CD4-positive, alpha-beta T cell (primary cell): ENCODE measurements at regions not wholly inside any gene's neighbourhood (a gene's known extent, or its start where the extent isn't known, plus 50 kb on each side); places are given as distances from the start of the nearest gene placed in this dataset.

ENCODE experiments used
- ATAC-seq: fragments of 200-7000 bp; cut with Tn5 transposase; one replicate; pipeline ENCODE4 v1.10.0; 2022; ENCODE audit warnings: mild to moderate bottlenecking; ENCODE audit not compliant: poor library complexity
- CTCF ChIA-PET: fragments of 350-600 bp; sonication (Branson Sonifier 250); formaldehyde crosslinking; loops from one replicate; lab custom pipeline; 2021; ENCODE audit warnings: antibody characterized with exemption, inconsistent platforms; lab: Charles Lee
- POLR2A ChIA-PET: fragments of 350-600 bp; sonication (Branson Sonifier 250); formaldehyde crosslinking; loops from one replicate; lab custom pipeline; 2021; ENCODE audit warnings: antibody characterized with exemption, inconsistent platforms; lab: Charles Lee
- DNase-seq, 14 experiments: peaks; one replicate each; pipeline ENCODE4 v3.0.0-alpha.2; 2013 to 2020; ENCODE audit warnings: mixed read lengths in 2 of 14
- H3K27ac ChIP-seq, 2 donors: one replicate each; pipeline versions ENCODE4 v1.5.1 to v1.7.0; 2013; ENCODE audit warnings: low read length in 2 of 2, low read depth in 1 of 2, mild to moderate bottlenecking in 1 of 2
- H3K27me3 ChIP-seq, 2 experiments: 1 replicate in 1 of 2; 2 replicates in 1 of 2; pipeline versions ENCODE4 v1.6.1 to v1.7.0; 2013; ENCODE audit warnings: low read length in 2 of 2, control low read depth in 1 of 2, mild to moderate bottlenecking in 1 of 2, moderate library complexity in 1 of 2; ENCODE audit not compliant: insufficient read depth in 2 of 2, control insufficient read depth in 1 of 2
- H3K36me3 ChIP-seq: one replicate; pipeline ENCODE4 v1.6.1; 2013; ENCODE audit warnings: low read length, control low read depth; ENCODE audit not compliant: insufficient read depth
- H3K4me1 ChIP-seq: one replicate; pipeline ENCODE4 v1.6.1; 2013; ENCODE audit warnings: low read length, control low read depth; ENCODE audit not compliant: insufficient read depth
- H3K4me3 ChIP-seq: one replicate; pipeline ENCODE4 v1.5.1; 2013; ENCODE audit warnings: mild to moderate bottlenecking, low read length, moderate library complexity
- H3K9me3 ChIP-seq, 2 experiments: 1 replicate in 1 of 2; 2 replicates in 1 of 2; pipeline versions ENCODE4 v1.6.1 to v1.7.0; 2013; ENCODE audit warnings: low read length in 2 of 2, mild to moderate bottlenecking in 2 of 2, control low read depth in 1 of 2, moderate library complexity in 1 of 2; ENCODE audit not compliant: control insufficient read depth in 1 of 2, insufficient read depth in 1 of 2
- H3K27ac Mint-ChIP-seq: one replicate; pipeline ENCODE4 v1.8.0; 2020; ENCODE audit warnings: mixed read lengths
- H3K27me3 Mint-ChIP-seq: one replicate; pipeline ENCODE4 v1.8.0; 2021; ENCODE audit warnings: mixed read lengths
- H3K36me3 Mint-ChIP-seq: one replicate; pipeline ENCODE4 v1.8.0; 2021; ENCODE audit warnings: low read depth, mixed read lengths
- H3K4me1 Mint-ChIP-seq: one replicate; pipeline ENCODE4 v1.8.0; 2021; ENCODE audit warnings: low read depth, mixed read lengths
- H3K4me3 Mint-ChIP-seq: one replicate; pipeline ENCODE4 v1.8.0; 2020; ENCODE audit warnings: mild to moderate bottlenecking, mixed read lengths
- H3K9me3 Mint-ChIP-seq: one replicate; pipeline ENCODE4 v1.8.0; 2020; ENCODE audit warnings: mixed read lengths
- CTCF ChIP-seq: fragments of 200-600 bp; IDR thresholded peaks from one replicate; pipeline ENCODE4 v1.8.0; 2022; ENCODE audit warnings: antibody characterized with exemption, mild to moderate bottlenecking
- intact Hi-C, 2 experiments: fragments of 100-400 bp; cut with DNase I in 1 of 2; cut with micrococcal nuclease in 1 of 2; formaldehyde crosslinking; loops; one replicate each; pipeline versions ENCODE4 v1.15.1 to v1.9.0; 2023 to 2025; cut with DNase I, micrococcal nuclease

- Histone ChIP-seq H3K4me3 (no peak overlapping the region), H3K36me3 (no peaks in the 10 kb centered on the region), H3K4me1 (no peaks in the 10 kb centered on the region), H3K27ac (no peak overlapping the region), H3K9me3 (peaks cover 0 to 17% of the 10 kb centered on the region in 2 experiments), H3K27me3 (no peaks in the 10 kb centered on the region)
- ChIA-PET POLR2A (no interaction called here), CTCF (no interaction called here)
- Mint-ChIP-seq H3K36me3 (no peaks in the 10 kb centered on the region), H3K4me3 (no peak overlapping the region), H3K4me1 (no peaks in the 10 kb centered on the region), H3K9me3 (peaks cover 6% of the 10 kb centered on the region), H3K27ac (no peak overlapping the region), H3K27me3 (peaks cover 5% of the 10 kb centered on the region)
- ATAC-seq (no peak), DNase-seq (no peak)
- intact Hi-C loops, result no loop called here
- TF ChIP-seq CTCF, result no peak
These were observed 693.8 kb upstream of the TBX3 start for GRCh38 chr12:115377779-115378178.

GRCh38 chr12:115377230-115377629, 693.3 kb upstream of the TBX3 start:
- peaks cover 0 to 14% of the 10 kb centered on the region in 2 experiments for H3K9me3 ChIP-seq
- H3K9me3 Mint-ChIP-seq, result peaks cover 11% of the 10 kb centered on the region
- H3K36me3 Mint-ChIP-seq, result no peaks in the 10 kb centered on the region
- no peak for TF ChIP-seq CTCF
- H3K27ac ChIP-seq, result no peak overlapping the region
- H3K36me3 ChIP-seq, result no peaks in the 10 kb centered on the region
- ChIA-PET POLR2A (no interaction called here), CTCF (no interaction called here)
- H3K27me3 ChIP-seq, result no peaks in the 10 kb centered on the region
- no peak overlapping the region for H3K4me3 Mint-ChIP-seq
- H3K4me1 Mint-ChIP-seq, result no peaks in the 10 kb centered on the region
- H3K4me3 ChIP-seq, result no peak overlapping the region
- peaks cover 5% of the 10 kb centered on the region for H3K27me3 Mint-ChIP-seq
- H3K27ac Mint-ChIP-seq, result no peak overlapping the region
- intact Hi-C loops, result no loop called here
- DNase-seq (no peak), ATAC-seq (no peak)
- no peaks in the 10 kb centered on the region for H3K4me1 ChIP-seq

- H3K27me3 Mint-ChIP-seq, result no peaks in the 10 kb centered on the region
- no peak for ATAC-seq
- Histone ChIP-seq H3K4me3 (no peak overlapping the region), H3K4me1 (no peaks in the 10 kb centered on the region), H3K36me3 (no peaks in the 10 kb centered on the region), H3K27ac (no peak overlapping the region), H3K9me3 (peaks cover 0 to 14% of the 10 kb centered on the region in 2 experiments), H3K27me3 (no peaks in the 10 kb centered on the region)
- no peaks in the 10 kb centered on the region for H3K36me3 Mint-ChIP-seq
- peaks cover 14% of the 10 kb centered on the region for H3K9me3 Mint-ChIP-seq
- no peak for DNase-seq
- ChIA-PET CTCF (no interaction called here), POLR2A (no interaction called here)
- H3K27ac Mint-ChIP-seq, result no peak overlapping the region
- H3K4me3 Mint-ChIP-seq, result no peak overlapping the region
- no peaks in the 10 kb centered on the region for H3K4me1 Mint-ChIP-seq
- TF ChIP-seq CTCF, result no peak
- intact Hi-C loops, result no loop called here
These were observed 691.4 kb upstream of the TBX3 start for GRCh38 chr12:115375186-115375991.
